Neural crest cell (in vitro differentiated cells): ENCODE measurements at regions not wholly inside any gene's neighbourhood (a gene's known extent, or its start where the extent isn't known, plus 50 kb on each side); places are given as distances from the start of the nearest gene placed in this dataset.
"Not testable (repeated sequence)": the region's sequence is repeated elsewhere in the genome, so short reads cannot be mapped to it uniquely, and the experiment has no call there.

Experiments
- DNase-seq: peaks from one replicate; pipeline ENCODE4 v3.0.0; 2021; ENCODE audit warnings: low read depth, mixed read lengths, low spot score
- H3K27ac Mint-ChIP-seq: one replicate; pipeline ENCODE4 v1.8.0; 2021; ENCODE audit warnings: mild to moderate bottlenecking, mixed read lengths; ENCODE audit not compliant: unreplicated experiment
- H3K27me3 Mint-ChIP-seq: 2 replicates; pipeline ENCODE4 v1.8.0; 2021; ENCODE audit warnings: low read depth, mild to moderate bottlenecking, mixed read lengths
- H3K36me3 Mint-ChIP-seq: 2 replicates; pipeline ENCODE4 v1.8.0; 2021; ENCODE audit warnings: low read depth, mild to moderate bottlenecking, mixed read lengths
- H3K4me1 Mint-ChIP-seq: 2 replicates; pipeline ENCODE4 v1.8.0; 2021; ENCODE audit warnings: mixed read lengths
- H3K4me3 Mint-ChIP-seq: one replicate; pipeline ENCODE4 v1.8.0; 2021; ENCODE audit warnings: mild to moderate bottlenecking, mixed read lengths
- H3K9me3 Mint-ChIP-seq: 2 replicates; pipeline ENCODE4 v1.8.0; 2021; ENCODE audit warnings: mixed read lengths
- CTCF ChIP-seq: fragments of 200-600 bp; sonication (generic); conservative IDR thresholded peaks from 2 replicates; pipeline ENCODE4 v1.5.0; 2021; ENCODE audit warnings: antibody characterized with exemption, mild to moderate bottlenecking

- no peak for DNase-seq
- no peak overlapping the region for H3K27ac Mint-ChIP-seq
- no peak for TF ChIP-seq CTCF
- no peaks in the 10 kb centered on the region for H3K36me3 Mint-ChIP-seq
- H3K27me3 Mint-ChIP-seq = no peaks in the 10 kb centered on the region
- H3K4me3 Mint-ChIP-seq = no peak overlapping the region
- H3K9me3 Mint-ChIP-seq = no peaks in the 10 kb centered on the region
- H3K4me1 Mint-ChIP-seq = peaks cover 12% of the 10 kb centered on the region
Observed at GRCh38 chr7:24110056-24110455, 173.9 kb upstream of the NPY start.

- Mint-ChIP-seq H3K4me1 (peaks cover 12% of the 10 kb centered on the region), H3K9me3 (no peaks in the 10 kb centered on the region), H3K27me3 (no peaks in the 10 kb centered on the region), H3K36me3 (no peaks in the 10 kb centered on the region), H3K4me3 (no peak overlapping the region), H3K27ac (no peak overlapping the region)
- TF ChIP-seq CTCF = no peak
- no peak for DNase-seq
Observed at GRCh38 chr7:24113506-24113905, 170.5 kb upstream of the NPY start.

GRCh38 chr7:24115661-24116060 lies 168.3 kb upstream of the NPY start:
- Mint-ChIP-seq H3K27me3 (no peaks in the 10 kb centered on the region), H3K4me3 (no peak overlapping the region), H3K4me1 (no peaks in the 10 kb centered on the region), H3K36me3 (no peaks in the 10 kb centered on the region), H3K9me3 (no peaks in the 10 kb centered on the region), H3K27ac (no peak overlapping the region)
- no peak for TF ChIP-seq CTCF
- DNase-seq = no peak

GRCh38 chr7:24117903-24118499 lies 166.0 kb upstream of the NPY start:
- not testable (repeated sequence) for H3K36me3 Mint-ChIP-seq, H3K27ac Mint-ChIP-seq, H3K27me3 Mint-ChIP-seq, DNase-seq, H3K9me3 Mint-ChIP-seq, H3K4me1 Mint-ChIP-seq, H3K4me3 Mint-ChIP-seq

- Mint-ChIP-seq H3K27ac (peak overlapping the region; percentile 8), H3K27me3 (no peaks in the 10 kb centered on the region), H3K4me3 (no peak overlapping the region), H3K36me3 (no peaks in the 10 kb centered on the region), H3K9me3 (no peaks in the 10 kb centered on the region), H3K4me1 (no peaks in the 10 kb centered on the region)
- no peak for DNase-seq
- TF ChIP-seq CTCF = no peak
Observed at GRCh38 chr7:24119852-24120251, 164.1 kb upstream of the NPY start.

GRCh38 chr7:24123076-24123475 lies 160.9 kb upstream of the NPY start:
- Mint-ChIP-seq H3K36me3 (no peaks in the 10 kb centered on the region), H3K27me3 (no peaks in the 10 kb centered on the region), H3K4me1 (no peaks in the 10 kb centered on the region), H3K27ac (no peak overlapping the region), H3K9me3 (no peaks in the 10 kb centered on the region), H3K4me3 (no peak overlapping the region)
- no peak for TF ChIP-seq CTCF
- no peak for DNase-seq
